Hepatocyte (in vitro differentiated cells): ENCODE measurements at regions not wholly inside any gene's neighbourhood (a gene's known extent, or its start where the extent isn't known, plus 50 kb on each side); places are given as distances from the start of the nearest gene placed in this dataset.

Source experiments
- CTCF ChIP-seq: fragments of 200-600 bp; sonication (generic); IDR thresholded peaks from 2 replicates; pipeline ENCODE4 v1.5.1; 2016; ENCODE audit warnings: antibody characterized with exemption, mild to moderate bottlenecking; ENCODE audit not compliant: poor library complexity
- EZH2phosphoT487 ChIP-seq: fragments of 200-600 bp; sonication (generic); IDR thresholded peaks from one replicate; pipeline ENCODE4 v1.6.1; 2018; ENCODE audit warnings: antibody characterized with exemption, mild to moderate bottlenecking, low read depth, moderate library complexity; ENCODE audit not compliant: unreplicated experiment, severe bottlenecking

GRCh38 chr7:25584112-25584938, 356.0 kb upstream of the NPVF start:
- TF ChIP-seq CTCF (no peak), EZH2phosphoT487 (no peak)
